T-helper 2 cell treated with Interferon-gamma antibody and Interleukin-4, amounts not matched to agents 100 ng/mL and 5 ng/mL, for 36 hours (primary cell): ENCODE measurements at regions not wholly inside any gene's neighbourhood (a gene's known extent, or its start where the extent isn't known, plus 50 kb on each side); places are given as distances from the start of the nearest gene placed in this dataset.

Source experiments
- intact Hi-C: fragments of 100-400 bp; cut with micrococcal nuclease; formaldehyde crosslinking; loops from one replicate; pipeline ENCODE4 v1.15.1; 2023

DNA sequence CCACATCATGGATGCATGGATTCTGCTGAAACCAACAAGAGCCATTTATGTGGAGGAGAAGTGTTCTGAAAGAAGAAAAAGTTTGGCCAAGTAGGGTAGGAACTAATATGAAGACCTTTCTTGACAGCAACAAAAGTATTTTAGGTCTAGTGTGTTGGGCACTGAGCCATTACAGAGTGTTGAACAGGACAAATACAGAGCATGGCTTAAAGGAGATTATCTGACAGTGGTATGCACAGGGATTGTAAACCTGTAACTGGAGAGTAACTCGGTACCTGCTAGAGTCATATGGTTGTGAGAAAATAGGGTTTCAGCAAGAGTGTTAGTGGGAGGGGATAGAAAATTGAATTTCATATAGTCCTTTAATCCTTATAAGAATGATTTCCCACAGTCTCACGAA lies 513.2 kb upstream of the WWC1 start:
- intact Hi-C loops = no loop called here

GRCh38 chr5:167779644-167780043 lies 511.8 kb upstream of the WWC1 start:
- intact Hi-C loops = no loop called here

- intact Hi-C loops = no loop called here
Observed at GRCh38 chr5:167780177-167780576, 511.3 kb upstream of the WWC1 start.

GRCh38 chr5:167783145-167783817 lies 508.2 kb upstream of the WWC1 start:
- intact Hi-C loops = no loop called here

GRCh38 chr5:167785106-167785505 lies 506.3 kb upstream of the WWC1 start:
- intact Hi-C loops = no loop called here

- intact Hi-C loops = no loop called here
Observed at GRCh38 chr5:167785901-167786300, 505.5 kb upstream of the WWC1 start.

DNA sequence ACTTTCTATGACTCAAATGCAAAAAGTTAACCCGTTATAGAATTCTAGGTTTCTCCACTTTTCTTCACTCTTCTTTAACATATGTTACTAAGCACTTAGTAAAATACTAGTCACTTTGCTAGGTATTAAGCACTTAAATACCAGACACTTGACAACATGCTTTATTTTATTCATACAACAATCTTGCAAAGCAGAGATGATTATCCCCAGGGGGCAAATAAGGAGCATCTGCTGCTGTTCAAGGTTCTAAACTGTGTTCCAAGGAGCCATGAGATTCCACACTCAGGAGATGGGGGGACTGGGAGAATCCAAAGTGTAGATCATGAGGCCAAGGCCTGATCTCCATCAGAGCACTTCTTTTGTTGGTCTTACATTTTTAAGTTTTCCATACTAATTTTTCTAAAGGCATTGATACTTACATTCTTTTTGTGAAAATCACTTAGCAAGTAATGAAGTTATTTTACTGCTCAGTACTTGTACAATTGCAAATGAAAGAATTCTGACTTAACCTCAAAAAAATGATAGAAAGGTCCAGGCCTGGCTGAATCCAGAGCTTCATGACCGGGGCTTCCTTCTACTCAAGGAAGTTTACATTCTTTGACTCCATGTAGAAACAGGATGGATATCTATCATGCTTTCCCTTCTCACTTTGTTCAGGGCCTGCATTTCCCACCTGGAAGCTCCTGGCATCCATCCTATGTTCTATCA lies 504.4 kb upstream of the WWC1 start:
- intact Hi-C loops = no loop called here

GRCh38 chr5:167790045-167790444 lies 501.4 kb upstream of the WWC1 start:
- intact Hi-C loops = no loop called here

- intact Hi-C loops = no loop called here
Observed at GRCh38 chr5:167790462-167791260, 500.8 kb upstream of the WWC1 start.

GRCh38 chr5:167792514-167792913 lies 498.9 kb upstream of the WWC1 start:
- intact Hi-C loops = no loop called here

DNA sequence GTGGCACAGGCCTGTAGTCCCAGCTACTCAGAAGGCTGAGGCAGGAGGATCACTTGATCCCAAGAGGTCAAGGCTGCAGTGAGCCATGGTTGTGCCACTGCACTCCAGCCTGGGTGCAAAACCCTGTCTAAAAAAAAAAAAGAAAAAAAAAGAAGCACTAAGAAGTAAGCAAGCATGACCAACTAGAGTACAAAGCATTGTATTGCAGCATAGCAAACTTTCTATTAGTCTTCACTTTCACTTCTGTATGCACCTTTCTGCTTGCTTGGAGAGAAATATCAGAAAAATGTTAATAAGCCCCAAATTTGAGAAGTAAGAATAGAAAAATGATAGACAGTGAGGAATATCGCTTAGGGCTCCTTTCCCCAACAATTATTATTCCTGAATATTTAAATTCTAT lies 497.7 kb upstream of the WWC1 start:
- intact Hi-C loops = no loop called here

- intact Hi-C loops = no loop called here
Observed at GRCh38 chr5:167794121-167794520, 497.3 kb upstream of the WWC1 start.

DNA sequence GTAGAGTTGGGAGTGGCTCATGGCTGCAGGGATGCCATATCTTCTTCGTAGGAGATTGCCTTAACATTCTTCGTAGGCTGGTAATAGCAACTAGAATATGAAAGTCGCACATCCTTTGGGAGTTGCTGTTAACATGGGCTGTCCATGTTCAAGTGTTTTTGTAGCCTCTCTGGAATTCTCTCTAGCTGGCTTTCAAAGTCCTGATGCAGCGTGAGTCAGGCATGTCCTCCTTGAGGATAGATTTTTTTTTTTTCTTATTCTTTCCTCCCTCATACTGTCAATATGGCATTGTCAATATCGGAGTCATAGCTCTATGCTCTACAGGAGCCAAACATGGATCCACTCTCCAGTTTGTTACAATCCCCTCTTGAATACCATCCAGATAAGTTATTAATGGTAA lies 494.8 kb upstream of the WWC1 start:
- intact Hi-C loops = no loop called here

- intact Hi-C loops = no loop called here
Observed at GRCh38 chr5:167797933-167798332, 493.5 kb upstream of the WWC1 start.

DNA sequence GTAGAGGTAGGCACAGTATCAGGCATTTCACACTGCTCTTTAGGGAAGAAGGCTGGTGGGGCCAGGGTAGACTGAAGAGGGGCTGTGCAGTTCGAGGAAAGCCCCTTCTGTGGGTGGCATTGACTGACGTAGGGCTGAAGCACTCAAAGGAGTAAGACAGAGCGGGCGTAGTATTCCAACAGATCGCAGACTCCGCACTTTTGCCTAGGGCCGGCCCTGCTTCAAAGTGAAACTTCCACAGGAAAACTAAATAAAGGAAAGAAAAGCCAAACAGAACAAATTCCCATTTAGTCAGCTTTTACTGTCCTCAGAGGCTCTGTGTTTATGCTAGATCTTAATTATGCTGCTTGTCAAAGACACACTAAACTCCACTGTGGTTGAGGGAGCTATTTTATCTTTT lies 493.0 kb upstream of the WWC1 start:
- intact Hi-C loops = no loop called here

DNA sequence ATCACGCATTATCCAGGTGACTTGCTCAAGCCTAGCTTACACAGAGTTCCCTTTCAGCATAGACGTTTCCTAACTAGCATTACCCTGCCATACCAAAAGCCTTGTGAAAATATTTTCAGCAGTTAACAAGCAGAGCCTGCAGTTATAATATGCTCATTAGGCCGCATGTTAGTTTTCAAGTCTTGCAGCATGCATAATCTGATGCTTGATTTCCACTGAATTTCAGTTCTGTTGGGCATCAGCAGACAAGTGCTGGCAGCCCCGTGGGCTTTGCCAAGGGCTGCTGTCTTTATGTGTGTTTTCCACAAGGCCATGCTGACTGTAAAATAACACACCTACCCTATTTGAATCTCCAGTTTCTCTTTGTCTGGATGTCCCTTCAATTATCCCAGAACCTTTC lies 491.0 kb upstream of the WWC1 start:
- intact Hi-C loops = no loop called here

DNA sequence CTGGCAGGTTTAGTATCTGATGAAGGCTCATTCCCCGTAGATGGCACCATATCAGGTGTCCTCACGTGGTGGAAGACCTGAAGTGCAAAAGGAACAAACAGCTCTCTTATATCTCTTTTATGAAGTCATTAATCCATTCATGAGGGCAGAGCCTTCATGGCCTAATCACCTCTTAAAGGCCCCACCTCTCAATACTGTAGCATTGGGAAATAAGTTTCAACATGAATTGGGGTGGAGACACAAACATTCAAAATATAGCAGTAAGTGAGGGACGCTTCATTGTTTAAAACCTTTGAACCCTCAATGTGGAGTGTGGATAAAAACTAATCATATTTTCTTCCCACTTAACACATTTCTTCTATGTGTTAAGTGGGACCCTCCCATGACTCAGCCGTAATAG lies 489.4 kb upstream of the WWC1 start:
- intact Hi-C loops = no loop called here

- intact Hi-C loops = no loop called here
Observed at GRCh38 chr5:167802755-167803431, 488.6 kb upstream of the WWC1 start.

DNA sequence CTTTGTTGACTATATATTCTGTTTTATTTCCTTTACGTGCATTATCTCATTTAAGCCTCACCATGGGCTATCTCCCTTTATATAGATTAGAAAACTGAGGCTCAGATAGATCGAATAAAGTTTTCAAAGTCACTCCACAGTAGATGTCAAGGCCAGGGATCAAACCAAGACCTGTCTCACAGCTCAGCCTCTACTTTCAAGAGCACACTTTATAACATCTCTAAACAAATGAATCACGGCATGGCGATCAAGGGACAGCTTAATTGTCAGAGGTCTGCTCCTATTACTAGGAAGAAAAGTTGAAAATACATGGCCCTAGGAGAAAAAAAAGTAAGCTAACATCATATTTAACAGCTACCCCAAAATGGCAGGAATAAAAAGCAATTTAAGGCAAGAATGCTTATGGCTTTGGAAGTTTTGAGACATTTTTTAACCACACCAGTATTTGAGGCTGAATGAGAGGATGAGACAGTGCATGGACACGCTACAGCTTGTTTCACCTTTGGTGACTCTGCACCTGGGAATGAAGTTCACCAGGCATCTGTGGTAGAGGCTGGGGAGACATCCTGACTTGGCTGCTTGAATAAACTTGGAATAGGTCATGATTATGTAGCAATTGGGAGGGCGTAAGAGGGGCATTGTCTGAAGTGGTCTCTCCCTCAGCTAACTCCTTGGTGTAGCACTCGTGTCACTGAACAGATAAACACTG lies 486.8 kb upstream of the WWC1 start:
- intact Hi-C loops = no loop called here

GRCh38 chr5:167810573-167810972 lies 480.9 kb upstream of the WWC1 start:
- intact Hi-C loops = no loop called here

GRCh38 chr5:167812871-167813270 lies 478.6 kb upstream of the WWC1 start:
- intact Hi-C loops = no loop called here
